HEK293T (cell line): ENCODE measurements at regions not wholly inside any gene's neighbourhood (a gene's known extent, or its start where the extent isn't known, plus 50 kb on each side); places are given as distances from the start of the nearest gene placed in this dataset.

ENCODE experiments used
- ARNT ChIP-seq: fragments of 450-650 bp; IDR thresholded peaks from 2 replicates; pipeline ENCODE4 v1.6.1; 2017; ENCODE audit warnings: mild to moderate bottlenecking
- ELF4 ChIP-seq: fragments of 450-650 bp; IDR thresholded peaks from 2 replicates; pipeline ENCODE4 v1.6.1; 2017; ENCODE audit warnings: antibody characterized with exemption
- FOXA1 ChIP-seq: fragments of 450-650 bp; IDR thresholded peaks from 2 replicates; pipeline ENCODE4 v1.6.1; 2016; ENCODE audit warnings: mild to moderate bottlenecking
- FOXK2 ChIP-seq: fragments of 450-650 bp; IDR thresholded peaks from 2 replicates; pipeline ENCODE4 v1.6.1; 2016; ENCODE audit warnings: mild to moderate bottlenecking
- FOXM1 ChIP-seq: fragments of 450-650 bp; IDR thresholded peaks from 2 replicates; pipeline ENCODE4 v1.6.1; 2017; ENCODE audit warnings: mild to moderate bottlenecking, borderline replicate concordance
- HDGF ChIP-seq: fragments of 450-650 bp; IDR thresholded peaks from 2 replicates; pipeline ENCODE4 v1.6.1; 2017; ENCODE audit warnings: antibody characterized with exemption, borderline replicate concordance
- LEF1 ChIP-seq: fragments of 450-650 bp; IDR thresholded peaks from 2 replicates; pipeline ENCODE4 v1.6.1; 2017; ENCODE audit warnings: mild to moderate bottlenecking, borderline replicate concordance
- PKNOX1 ChIP-seq: fragments of 450-650 bp; IDR thresholded peaks from 2 replicates; pipeline ENCODE4 v1.6.1; 2016
- SP1 ChIP-seq: fragments of 450-650 bp; IDR thresholded peaks from 2 replicates; pipeline ENCODE4 v1.6.1; 2017
- SUZ12 ChIP-seq: fragments of 450-650 bp; IDR thresholded peaks from 2 replicates; pipeline ENCODE4 v1.6.1; 2016; ENCODE audit warnings: mild to moderate bottlenecking
- TARDBP ChIP-seq: fragments of 450-650 bp; IDR thresholded peaks from 2 replicates; pipeline ENCODE4 v1.6.1; 2016

GRCh38 chr2:65846989-65847678 is 414.7 kb upstream of the SPRED2 start:
- TF ChIP-seq SP1 = no peak
- TF ChIP-seq ARNT = no peak
- TF ChIP-seq FOXK2 = no peak
- TF ChIP-seq ELF4 = no peak
- no peak for TF ChIP-seq HDGF
- TF ChIP-seq SUZ12 = no peak
- TF ChIP-seq FOXA1 = no peak
- TF ChIP-seq TARDBP = no peak
- TF ChIP-seq PKNOX1 = no peak
- no peak for TF ChIP-seq LEF1
- TF ChIP-seq FOXM1 = no peak
